HL-60 (cell line): ENCODE measurements at regions not wholly inside any gene's neighbourhood (a gene's known extent, or its start where the extent isn't known, plus 50 kb on each side); places are given as distances from the start of the nearest gene placed in this dataset.

Experiments
- DNase-seq, 2 experiments: peaks; one replicate each; pipeline ENCODE4 v3.0.0-alpha.2; 2010 to 2020; ENCODE audit warnings: low read depth in 1 of 2, low spot score in 1 of 2
- H3K27ac ChIP-seq: fragments of 250-450 bp; sonication (Bioruptor Pico); replicated peaks from 2 replicates; pipeline ENCODE4 v1.5.1; 2020; ENCODE audit warnings: mild to moderate bottlenecking, moderate library complexity
- H3K27me3 ChIP-seq: fragments of 250-450 bp; sonication (Bioruptor Pico); 2 replicates; pipeline ENCODE4 v1.5.1; 2021; ENCODE audit warnings: mild to moderate bottlenecking, moderate library complexity; ENCODE audit not compliant: insufficient read depth, poor library complexity, severe bottlenecking
- H3K4me3 ChIP-seq: replicated peaks from 2 replicates; pipeline ENCODE4 v1.5.1; 2011; ENCODE audit warnings: mild to moderate bottlenecking, control low read depth, low read length; ENCODE audit not compliant: insufficient read depth
- GABPA ChIP-seq: IDR thresholded peaks from 2 replicates; pipeline ENCODE4 v1.6.1; 2012; ENCODE audit warnings: low read depth
- POLR2AphosphoS5 ChIP-seq: IDR thresholded peaks from 2 replicates; pipeline ENCODE4 v1.6.1; 2012; ENCODE audit warnings: low read depth
- SPI1 ChIP-seq: IDR thresholded peaks from 2 replicates; pipeline ENCODE4 v1.6.1; 2012; ENCODE audit warnings: low read depth, mild to moderate bottlenecking, borderline replicate concordance
- TF ChIP-seq, protein P1 (sequence below): IDR thresholded peaks from one replicate; pipeline ENCODE4 v1.5.1; 2011; ENCODE audit warnings: low read length, control low read depth, inconsistent platforms; ENCODE audit not compliant: insufficient read depth
- TF ChIP-seq, protein P2 (sequence below): IDR thresholded peaks from 2 replicates; pipeline ENCODE4 v1.6.1; 2012; ENCODE audit warnings: low read depth; ENCODE audit not compliant: insufficient replicate concordance

DNA sequence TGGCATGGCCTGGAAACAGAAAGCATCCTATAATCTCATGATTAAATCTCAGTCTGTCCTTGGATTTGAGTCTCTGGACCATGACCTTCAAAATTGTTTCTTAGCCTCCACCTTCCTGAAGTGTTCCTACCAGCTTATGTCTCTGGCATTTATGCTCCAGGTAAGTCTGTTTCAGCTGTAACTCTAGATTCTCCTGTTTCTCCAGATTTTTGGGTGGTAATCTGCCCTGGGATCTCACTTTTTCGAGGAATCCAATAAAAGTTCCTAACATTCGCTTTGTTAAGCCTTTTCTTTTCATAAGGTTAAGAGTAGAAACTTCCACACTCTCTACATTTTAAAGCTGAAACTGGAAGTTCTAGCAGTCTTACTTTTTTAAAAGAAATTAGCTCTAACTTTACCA, 318.5 kb downstream of the C6orf118 start:
- no peak overlapping the region for H3K4me3 ChIP-seq
- no peak for TF ChIP-seq GABPA
- TF ChIP-seq SPI1: no peak
- TF ChIP-seq, protein P1, sequence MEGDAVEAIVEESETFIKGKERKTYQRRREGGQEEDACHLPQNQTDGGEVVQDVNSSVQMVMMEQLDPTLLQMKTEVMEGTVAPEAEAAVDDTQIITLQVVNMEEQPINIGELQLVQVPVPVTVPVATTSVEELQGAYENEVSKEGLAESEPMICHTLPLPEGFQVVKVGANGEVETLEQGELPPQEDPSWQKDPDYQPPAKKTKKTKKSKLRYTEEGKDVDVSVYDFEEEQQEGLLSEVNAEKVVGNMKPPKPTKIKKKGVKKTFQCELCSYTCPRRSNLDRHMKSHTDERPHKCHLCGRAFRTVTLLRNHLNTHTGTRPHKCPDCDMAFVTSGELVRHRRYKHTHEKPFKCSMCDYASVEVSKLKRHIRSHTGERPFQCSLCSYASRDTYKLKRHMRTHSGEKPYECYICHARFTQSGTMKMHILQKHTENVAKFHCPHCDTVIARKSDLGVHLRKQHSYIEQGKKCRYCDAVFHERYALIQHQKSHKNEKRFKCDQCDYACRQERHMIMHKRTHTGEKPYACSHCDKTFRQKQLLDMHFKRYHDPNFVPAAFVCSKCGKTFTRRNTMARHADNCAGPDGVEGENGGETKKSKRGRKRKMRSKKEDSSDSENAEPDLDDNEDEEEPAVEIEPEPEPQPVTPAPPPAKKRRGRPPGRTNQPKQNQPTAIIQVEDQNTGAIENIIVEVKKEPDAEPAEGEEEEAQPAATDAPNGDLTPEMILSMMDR: no peak
- TF ChIP-seq, protein P2, sequence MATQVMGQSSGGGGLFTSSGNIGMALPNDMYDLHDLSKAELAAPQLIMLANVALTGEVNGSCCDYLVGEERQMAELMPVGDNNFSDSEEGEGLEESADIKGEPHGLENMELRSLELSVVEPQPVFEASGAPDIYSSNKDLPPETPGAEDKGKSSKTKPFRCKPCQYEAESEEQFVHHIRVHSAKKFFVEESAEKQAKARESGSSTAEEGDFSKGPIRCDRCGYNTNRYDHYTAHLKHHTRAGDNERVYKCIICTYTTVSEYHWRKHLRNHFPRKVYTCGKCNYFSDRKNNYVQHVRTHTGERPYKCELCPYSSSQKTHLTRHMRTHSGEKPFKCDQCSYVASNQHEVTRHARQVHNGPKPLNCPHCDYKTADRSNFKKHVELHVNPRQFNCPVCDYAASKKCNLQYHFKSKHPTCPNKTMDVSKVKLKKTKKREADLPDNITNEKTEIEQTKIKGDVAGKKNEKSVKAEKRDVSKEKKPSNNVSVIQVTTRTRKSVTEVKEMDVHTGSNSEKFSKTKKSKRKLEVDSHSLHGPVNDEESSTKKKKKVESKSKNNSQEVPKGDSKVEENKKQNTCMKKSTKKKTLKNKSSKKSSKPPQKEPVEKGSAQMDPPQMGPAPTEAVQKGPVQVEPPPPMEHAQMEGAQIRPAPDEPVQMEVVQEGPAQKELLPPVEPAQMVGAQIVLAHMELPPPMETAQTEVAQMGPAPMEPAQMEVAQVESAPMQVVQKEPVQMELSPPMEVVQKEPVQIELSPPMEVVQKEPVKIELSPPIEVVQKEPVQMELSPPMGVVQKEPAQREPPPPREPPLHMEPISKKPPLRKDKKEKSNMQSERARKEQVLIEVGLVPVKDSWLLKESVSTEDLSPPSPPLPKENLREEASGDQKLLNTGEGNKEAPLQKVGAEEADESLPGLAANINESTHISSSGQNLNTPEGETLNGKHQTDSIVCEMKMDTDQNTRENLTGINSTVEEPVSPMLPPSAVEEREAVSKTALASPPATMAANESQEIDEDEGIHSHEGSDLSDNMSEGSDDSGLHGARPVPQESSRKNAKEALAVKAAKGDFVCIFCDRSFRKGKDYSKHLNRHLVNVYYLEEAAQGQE: no peak
- no peak for TF ChIP-seq POLR2AphosphoS5
- H3K27me3 ChIP-seq: no peaks in the 10 kb centered on the region
- no peak overlapping the region for H3K27ac ChIP-seq
- no peak for DNase-seq

DNA sequence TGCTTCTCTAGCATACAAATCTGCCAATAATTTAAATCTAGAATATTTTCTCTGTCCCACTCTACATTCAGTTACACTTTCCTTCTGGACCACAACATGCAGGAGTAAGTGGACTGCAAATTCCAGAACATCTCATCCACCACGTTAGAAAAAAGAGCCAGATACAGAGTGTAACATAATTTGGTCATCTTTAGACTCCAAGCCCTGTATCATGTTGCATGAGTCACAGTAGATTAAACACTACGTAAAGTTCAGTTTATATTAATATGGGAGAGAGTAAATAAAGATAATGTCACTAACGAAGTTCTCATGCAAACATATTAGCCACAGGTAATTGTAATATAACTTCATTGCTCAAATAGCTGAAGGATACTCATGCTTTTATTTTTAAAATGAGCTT, 327.0 kb downstream of the C6orf118 start:
- no peak for TF ChIP-seq GABPA
- TF ChIP-seq SPI1: no peak
- TF ChIP-seq, protein P2: no peak
- TF ChIP-seq, protein P1: no peak
- no peak for TF ChIP-seq POLR2AphosphoS5
- no peak for DNase-seq
- Histone ChIP-seq H3K27ac (no peak overlapping the region), H3K4me3 (no peak overlapping the region), H3K27me3 (no peaks in the 10 kb centered on the region)

DNA sequence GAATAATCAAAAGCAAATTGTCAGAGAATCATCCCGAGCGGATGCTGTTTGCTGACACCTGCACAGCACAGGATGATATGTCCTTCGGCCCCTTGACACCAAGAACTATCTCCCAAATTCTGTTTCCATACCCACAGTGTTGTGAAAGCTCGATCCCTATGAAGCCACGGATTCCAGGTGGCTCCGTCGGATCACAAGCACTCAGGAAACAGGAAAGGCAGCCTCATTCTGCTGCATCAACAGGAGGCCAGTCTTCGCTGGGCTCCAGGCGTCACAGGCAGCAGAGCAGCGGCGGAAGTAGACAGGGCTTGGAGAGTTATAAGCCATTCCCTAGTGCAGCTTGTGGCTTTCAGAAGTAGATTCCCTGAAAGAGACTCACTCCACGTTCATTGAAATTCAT, 342.3 kb downstream of the C6orf118 start:
- Histone ChIP-seq H3K27me3 (no peaks in the 10 kb centered on the region), H3K27ac (no peak overlapping the region), H3K4me3 (no peak overlapping the region)
- TF ChIP-seq, protein P1: no peak
- TF ChIP-seq POLR2AphosphoS5 (no peak), GABPA (no peak), SPI1 (no peak)
- TF ChIP-seq, protein P2: no peak
- no peak for DNase-seq
